Lower leg skin (tissue), 3 donors: ENCODE measurements at regions not wholly inside any gene's neighbourhood (a gene's known extent, or its start where the extent isn't known, plus 50 kb on each side); places are given as distances from the start of the nearest gene placed in this dataset.

Source experiments
- POLR2A ChIP-seq, 2 donors: fragments of 450-650 bp; IDR thresholded peaks; one replicate each; pipeline ENCODE4 v1.6.1; 2016 to 2017; ENCODE audit warnings: antibody characterized with exemption in 2 of 2, mild to moderate bottlenecking in 1 of 2, moderate library complexity in 1 of 2
- TF ChIP-seq, protein P1 (sequence below), 3 donors: fragments of 450-650 bp; IDR thresholded peaks; one replicate each; pipeline ENCODE4 v1.5.1; 2016; ENCODE audit warnings: antibody characterized with exemption in 3 of 3, mild to moderate bottlenecking in 3 of 3, moderate library complexity in 2 of 3

GRCh38 chr17:34182036-34182803 lies 72.9 kb upstream of the CCL2 start:
- TF ChIP-seq, protein P1, sequence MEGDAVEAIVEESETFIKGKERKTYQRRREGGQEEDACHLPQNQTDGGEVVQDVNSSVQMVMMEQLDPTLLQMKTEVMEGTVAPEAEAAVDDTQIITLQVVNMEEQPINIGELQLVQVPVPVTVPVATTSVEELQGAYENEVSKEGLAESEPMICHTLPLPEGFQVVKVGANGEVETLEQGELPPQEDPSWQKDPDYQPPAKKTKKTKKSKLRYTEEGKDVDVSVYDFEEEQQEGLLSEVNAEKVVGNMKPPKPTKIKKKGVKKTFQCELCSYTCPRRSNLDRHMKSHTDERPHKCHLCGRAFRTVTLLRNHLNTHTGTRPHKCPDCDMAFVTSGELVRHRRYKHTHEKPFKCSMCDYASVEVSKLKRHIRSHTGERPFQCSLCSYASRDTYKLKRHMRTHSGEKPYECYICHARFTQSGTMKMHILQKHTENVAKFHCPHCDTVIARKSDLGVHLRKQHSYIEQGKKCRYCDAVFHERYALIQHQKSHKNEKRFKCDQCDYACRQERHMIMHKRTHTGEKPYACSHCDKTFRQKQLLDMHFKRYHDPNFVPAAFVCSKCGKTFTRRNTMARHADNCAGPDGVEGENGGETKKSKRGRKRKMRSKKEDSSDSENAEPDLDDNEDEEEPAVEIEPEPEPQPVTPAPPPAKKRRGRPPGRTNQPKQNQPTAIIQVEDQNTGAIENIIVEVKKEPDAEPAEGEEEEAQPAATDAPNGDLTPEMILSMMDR (IDR thresholded peaks at IDR 0.05), result no peak
- TF ChIP-seq POLR2A (IDR thresholded peaks at IDR 0.05), result no peak
